Gastroesophageal sphincter (tissue), 4 donors: ENCODE measurements at regions not wholly inside any gene's neighbourhood (a gene's known extent, or its start where the extent isn't known, plus 50 kb on each side); places are given as distances from the start of the nearest gene placed in this dataset.

Experiments used
- ATAC-seq: fragments of 150-250 bp; one replicate; pipeline ENCODE4 v1.9.1; 2016; ENCODE audit warnings: mild to moderate bottlenecking, moderate library complexity
- H3K27ac ChIP-seq, 4 donors: fragments of 200-600 bp; sonication (generic) in 3 of 4; 1 replicate in 3 of 4; 2 replicates in 1 of 4; pipeline ENCODE4 v1.5.1; 2016 to 2019
- H3K27me3 ChIP-seq: fragments of 200-600 bp; sonication (generic); one replicate; pipeline ENCODE4 v1.5.1; 2019
- H3K36me3 ChIP-seq, 2 donors: fragments of 200-600 bp; sonication (generic); one replicate each; pipeline ENCODE4 v1.5.1; 2019; ENCODE audit warnings: control low read depth in 1 of 2
- H3K4me1 ChIP-seq, 3 donors: fragments of 200-600 bp; sonication (generic); 1 replicate in 2 of 3; 2 replicates in 1 of 3; pipeline ENCODE4 v1.5.1; 2016 to 2019; ENCODE audit warnings: control low read depth in 2 of 3
- H3K4me3 ChIP-seq, 2 donors: fragments of 200-600 bp; sonication (generic); one replicate each; pipeline ENCODE4 v1.5.1; 2019; ENCODE audit warnings: mild to moderate bottlenecking in 1 of 2, moderate library complexity in 1 of 2
- H3K9me3 ChIP-seq, 3 donors: fragments of 200-600 bp; sonication (generic); one replicate each; pipeline ENCODE4 v1.5.1; 2017 to 2019; ENCODE audit warnings: control low read depth in 2 of 3
- CTCF ChIP-seq, 4 experiments: fragments of 200-600 bp in 2 of 4; fragments of 450-650 bp in 2 of 4; sonication (generic) in 1 of 4; IDR thresholded peaks; one replicate each; pipeline ENCODE4 v1.5.1; 2017 to 2019; ENCODE audit warnings: antibody characterized with exemption in 4 of 4, mild to moderate bottlenecking in 2 of 4, moderate library complexity in 2 of 4
- EP300 ChIP-seq: sonication (generic); formaldehyde crosslinking; IDR thresholded peaks from one replicate; pipeline ENCODE4 v1.6.1; 2017; ENCODE audit warnings: antibody characterized with exemption, mild to moderate bottlenecking
- POLR2A ChIP-seq, 2 donors: fragments of 450-650 bp; IDR thresholded peaks; one replicate each; pipeline ENCODE4 v1.6.1; 2017; ENCODE audit warnings: antibody characterized with exemption in 2 of 2, mild to moderate bottlenecking in 2 of 2, moderate library complexity in 1 of 2
- POLR2AphosphoS5 ChIP-seq: sonication (generic); formaldehyde crosslinking; IDR thresholded peaks from one replicate; pipeline ENCODE4 v1.6.1; 2017; ENCODE audit warnings: antibody characterized with exemption
- WGBS, 2 donors: methylation state at CpG; one replicate each; pipeline ENCODE4 v1.1.5; 2018; ENCODE audit warnings: low coverage in 1 of 2; 5-methylcytosine and 5-hydroxymethylcytosine counted together

- no peaks in the 10 kb centered on the region for H3K27me3 ChIP-seq
- whole genome bisulfite sequencing, 2 donors = 80 to 90% methylated on average over 1 to 5 of the region's 5 CpGs
- TF ChIP-seq POLR2A (IDR thresholded peaks at IDR 0.05) (no peak), EP300 (no peak), CTCF (IDR thresholded peaks at IDR 0.05) (no peak), POLR2AphosphoS5 (no peak)
- H3K27ac ChIP-seq = no peak overlapping the region
- no peaks in the 10 kb centered on the region for H3K36me3 ChIP-seq
- H3K4me1 ChIP-seq = no peaks in the 10 kb centered on the region
- ATAC-seq = no peak
- H3K4me3 ChIP-seq = no peak overlapping the region
- no peaks in the 10 kb centered on the region for H3K9me3 ChIP-seq
Measured at GRCh38 chr2:22126106-22126505, 1002.3 kb downstream of the TDRD15 start.

- no peak overlapping the region for H3K27ac ChIP-seq
- no peaks in the 10 kb centered on the region for H3K4me1 ChIP-seq
- no peaks in the 10 kb centered on the region for H3K9me3 ChIP-seq
- TF ChIP-seq CTCF (IDR thresholded peaks at IDR 0.05) = no peak
- TF ChIP-seq POLR2A (IDR thresholded peaks at IDR 0.05) = no peak
- no peak for TF ChIP-seq POLR2AphosphoS5
- no peak for TF ChIP-seq EP300
- ATAC-seq = no peak
- H3K4me3 ChIP-seq = no peak overlapping the region
- no peaks in the 10 kb centered on the region for H3K27me3 ChIP-seq
- H3K36me3 ChIP-seq = no peaks in the 10 kb centered on the region
Measured at GRCh38 chr2:22126978-22127377, 1003.2 kb downstream of the TDRD15 start.

GRCh38 chr2:22134421-22134820 lies 1010.7 kb downstream of the TDRD15 start:
- Histone ChIP-seq H3K27ac (no peak overlapping the region), H3K4me3 (no peak overlapping the region), H3K4me1 (no peaks in the 10 kb centered on the region), H3K36me3 (no peaks in the 10 kb centered on the region), H3K9me3 (no peaks in the 10 kb centered on the region), H3K27me3 (no peaks in the 10 kb centered on the region)
- WGBS, 2 donors = 83% methylated on average over 3 of the region's 4 CpGs; no CpG with 5 or more reads in 1 of the 2 donors
- no peak for TF ChIP-seq CTCF (IDR thresholded peaks at IDR 0.05)
- TF ChIP-seq POLR2AphosphoS5 = no peak
- TF ChIP-seq POLR2A (IDR thresholded peaks at IDR 0.05) = no peak
- no peak for TF ChIP-seq EP300
- ATAC-seq = no peak

GRCh38 chr2:22136446-22136845 lies 1012.7 kb downstream of the TDRD15 start:
- Histone ChIP-seq H3K9me3 (no peaks in the 10 kb centered on the region), H3K27me3 (no peaks in the 10 kb centered on the region), H3K36me3 (no peaks in the 10 kb centered on the region), H3K4me3 (no peak overlapping the region), H3K4me1 (no peaks in the 10 kb centered on the region), H3K27ac (no peak overlapping the region)
- TF ChIP-seq POLR2AphosphoS5 = no peak
- TF ChIP-seq POLR2A (IDR thresholded peaks at IDR 0.05) = no peak
- TF ChIP-seq CTCF (IDR thresholded peaks at IDR 0.05) = no peak
- no peak for TF ChIP-seq EP300
- 79 to 82% methylated on average over 4 of the region's 4 CpGs for WGBS, 2 donors
- no peak for ATAC-seq

- H3K4me3 ChIP-seq = no peak overlapping the region
- ATAC-seq = no peak
- no peaks in the 10 kb centered on the region for H3K27me3 ChIP-seq
- H3K36me3 ChIP-seq = no peaks in the 10 kb centered on the region
- H3K27ac ChIP-seq = no peak overlapping the region
- TF ChIP-seq EP300 = no peak
- no peak for TF ChIP-seq POLR2AphosphoS5
- no peak for TF ChIP-seq POLR2A (IDR thresholded peaks at IDR 0.05)
- TF ChIP-seq CTCF (IDR thresholded peaks at IDR 0.05) = no peak
- no peaks in the 10 kb centered on the region for H3K4me1 ChIP-seq
- H3K9me3 ChIP-seq = peaks cover 0 to 9% (median 0%) of the 10 kb centered on the region in 3 donors
Measured at GRCh38 chr2:22143840-22144239, 1020.1 kb downstream of the TDRD15 start.
